Dermis microvascular lymphatic vessel endothelial cell (primary cell): ENCODE measurements at regions not wholly inside any gene's neighbourhood (a gene's known extent, or its start where the extent isn't known, plus 50 kb on each side); places are given as distances from the start of the nearest gene placed in this dataset.
"Not testable (repeated sequence)": the region's sequence is repeated elsewhere in the genome, so short reads cannot be mapped to it uniquely, and the experiment has no call there.

ENCODE experiments used
- DNase-seq, 2 donors: peaks; one replicate each; pipeline versions ENCODE4 v3.0.0 to v3.0.0-alpha.2; 2010; ENCODE audit warnings: low read depth in 2 of 2

DNA sequence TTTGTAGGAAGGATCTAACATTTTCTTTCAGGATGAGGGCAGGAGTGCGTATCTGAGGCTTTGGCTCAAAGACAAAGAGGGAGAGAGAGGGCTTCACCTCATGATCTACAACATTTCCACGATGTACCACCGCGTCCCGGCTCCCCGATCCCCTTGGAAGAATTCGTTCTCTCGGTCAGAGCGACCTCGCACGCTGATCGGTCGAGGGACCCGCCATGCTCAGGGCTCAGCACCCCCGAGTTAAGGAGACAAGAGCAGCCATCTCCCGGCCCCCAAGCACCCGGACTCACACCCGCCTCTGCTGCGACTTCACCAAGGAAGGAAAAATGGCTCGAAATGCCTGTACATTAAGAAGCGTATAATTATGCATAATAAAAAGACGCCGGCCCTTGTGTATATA is 89.5 kb upstream of the RPL38 start:
- DNase-seq: no peak

DNA sequence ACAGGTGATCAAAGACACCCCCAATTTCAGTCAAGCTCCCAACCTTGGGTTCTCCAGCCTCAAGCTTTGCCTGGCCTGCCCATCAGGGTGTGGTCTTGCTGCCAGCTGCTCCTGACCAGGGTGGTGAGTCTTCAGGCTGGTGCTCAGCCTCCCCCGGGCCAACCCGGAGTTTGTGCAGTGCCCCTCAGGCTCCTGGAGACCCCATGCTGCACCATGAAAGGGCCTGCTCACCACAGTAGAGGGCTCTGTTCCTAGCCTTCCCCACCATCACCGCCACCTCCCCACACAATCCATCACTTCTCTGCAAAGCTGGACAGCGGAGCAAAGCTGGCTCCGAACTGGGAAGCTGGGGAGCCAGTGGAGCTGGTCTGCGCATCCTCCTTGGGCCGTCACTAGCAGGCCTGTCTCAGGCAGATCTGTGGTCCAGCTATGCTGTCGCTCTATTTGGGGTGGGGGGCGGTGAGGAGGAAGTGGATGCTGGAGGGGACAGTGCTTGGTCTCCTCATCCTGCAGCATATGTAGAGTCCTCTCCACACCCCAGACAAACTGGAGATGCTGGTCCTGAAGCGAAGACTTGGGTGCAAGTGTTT is 88.5 kb upstream of the RPL38 start:
- no peak for DNase-seq

DNA sequence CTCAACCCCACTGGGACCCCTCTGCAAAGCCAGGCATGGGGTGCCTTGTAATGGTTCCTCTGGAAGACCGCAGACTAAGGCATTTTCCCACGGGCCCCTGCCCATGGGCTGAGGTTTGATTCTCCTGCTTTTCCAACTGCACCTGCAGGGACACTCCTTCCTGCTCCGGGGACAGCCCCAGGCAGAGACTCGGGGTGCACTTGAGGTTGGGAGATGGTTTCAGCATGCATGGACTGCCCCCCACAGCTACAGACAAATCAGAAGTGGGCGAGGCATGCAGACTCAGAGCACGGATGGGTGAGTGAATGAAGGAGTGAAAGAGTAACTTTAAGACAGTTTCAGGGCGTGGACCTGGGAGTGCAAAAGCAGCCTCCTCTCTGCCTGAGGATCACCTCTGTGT is 87.9 kb upstream of the RPL38 start:
- DNase-seq: no peak

DNA sequence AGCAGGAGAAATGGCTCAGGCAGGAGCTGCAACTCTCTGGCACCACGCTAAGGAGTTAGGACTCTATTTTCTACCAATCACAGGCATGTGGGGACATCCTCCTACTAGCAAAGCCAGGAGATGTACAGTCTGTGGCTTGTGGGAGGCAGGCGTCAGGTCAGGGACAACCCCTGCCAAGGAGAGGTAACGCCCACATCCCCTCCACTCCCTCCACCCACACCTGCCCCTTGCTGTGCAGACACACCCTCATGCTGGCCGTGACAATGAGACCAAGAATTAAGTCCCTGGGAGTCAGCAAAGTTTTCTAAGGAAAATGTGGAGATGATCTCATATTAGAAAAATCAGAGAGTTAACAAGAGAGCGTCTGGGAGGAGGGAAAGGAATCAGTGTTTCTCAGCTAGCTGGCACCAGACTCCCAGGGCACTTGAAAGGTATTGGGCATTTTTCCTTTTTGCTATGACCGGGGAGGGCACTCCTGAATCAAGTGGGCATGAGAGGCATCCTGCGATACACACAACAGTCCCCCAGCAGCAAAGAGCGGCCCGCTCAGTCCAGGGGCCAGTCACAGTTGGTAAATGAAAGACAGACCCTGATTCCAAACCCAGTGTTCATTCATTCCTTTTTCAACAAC is 87.3 kb upstream of the RPL38 start:
- DNase-seq: no peak

DNA sequence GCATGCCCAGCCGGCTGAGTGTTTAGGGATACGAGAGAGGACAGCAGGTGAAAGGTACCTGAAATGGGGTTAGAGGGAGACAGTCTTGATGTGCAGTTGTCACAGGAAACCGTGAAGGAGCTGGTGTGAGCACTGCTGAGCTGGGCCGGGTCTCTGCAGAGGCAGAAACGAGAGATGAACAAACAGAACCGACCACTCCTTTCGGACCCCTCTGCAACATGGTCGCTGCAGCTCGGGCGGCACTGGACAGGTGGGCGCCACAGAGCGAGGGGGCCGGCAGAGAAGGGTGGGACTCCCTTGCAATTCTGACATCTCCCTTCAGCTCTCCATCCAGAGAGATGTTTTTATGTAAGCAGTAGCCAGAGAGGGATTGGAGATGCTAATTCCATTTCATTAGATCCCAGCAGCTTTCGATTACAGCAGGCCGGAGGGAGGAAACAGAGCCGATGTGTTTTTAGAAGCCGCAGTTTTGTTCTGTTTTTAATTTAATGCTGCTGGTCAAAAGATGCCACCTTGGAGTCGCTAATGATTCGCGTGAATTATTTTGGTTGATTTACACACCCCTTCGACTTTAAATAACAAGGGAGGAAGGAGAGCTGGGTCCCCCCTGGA is 86.3 kb upstream of the RPL38 start:
- no peak for DNase-seq

DNA sequence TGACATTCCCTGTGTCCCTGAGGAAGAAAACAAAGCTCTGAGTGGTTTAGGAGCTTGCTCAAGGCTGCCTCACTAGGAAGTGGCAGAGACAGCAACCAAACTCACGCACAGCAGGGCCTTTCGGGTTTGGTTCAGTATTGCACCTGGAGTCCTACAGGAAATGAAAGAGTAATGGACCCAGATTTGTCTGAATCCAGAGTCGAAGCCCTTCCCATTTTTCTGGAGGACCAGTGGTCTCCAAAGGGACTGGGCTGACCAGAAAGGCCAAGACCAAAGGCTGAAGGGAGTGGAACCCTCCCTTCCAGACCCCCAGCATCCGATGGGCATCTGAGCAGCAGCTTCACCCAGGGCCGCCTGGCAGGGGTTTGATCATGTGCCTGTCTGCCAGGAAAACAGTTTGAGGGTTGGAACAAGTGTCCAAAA is 85.5 kb upstream of the RPL38 start:
- no peak for DNase-seq

DNA sequence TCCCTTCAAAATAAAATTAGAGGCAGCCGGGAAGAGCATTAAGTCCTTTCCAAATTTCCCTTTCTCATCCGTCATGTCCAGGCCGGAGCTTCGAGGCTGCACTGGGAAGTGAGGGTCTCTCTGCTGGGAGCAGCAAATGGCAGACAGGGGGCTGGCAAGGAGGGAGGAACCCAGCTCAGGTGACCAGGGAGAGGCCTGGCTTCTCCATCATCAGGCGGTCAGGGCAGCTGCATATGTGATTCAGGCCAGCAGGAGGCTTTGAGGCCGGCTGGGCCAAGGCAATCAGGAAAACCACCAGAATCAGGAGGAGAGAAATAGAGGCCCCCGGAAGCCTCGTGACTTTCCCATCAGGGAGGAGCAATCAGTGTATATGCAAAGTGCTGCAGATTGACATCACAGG is 85.0 kb upstream of the RPL38 start:
- no peak for DNase-seq

DNA sequence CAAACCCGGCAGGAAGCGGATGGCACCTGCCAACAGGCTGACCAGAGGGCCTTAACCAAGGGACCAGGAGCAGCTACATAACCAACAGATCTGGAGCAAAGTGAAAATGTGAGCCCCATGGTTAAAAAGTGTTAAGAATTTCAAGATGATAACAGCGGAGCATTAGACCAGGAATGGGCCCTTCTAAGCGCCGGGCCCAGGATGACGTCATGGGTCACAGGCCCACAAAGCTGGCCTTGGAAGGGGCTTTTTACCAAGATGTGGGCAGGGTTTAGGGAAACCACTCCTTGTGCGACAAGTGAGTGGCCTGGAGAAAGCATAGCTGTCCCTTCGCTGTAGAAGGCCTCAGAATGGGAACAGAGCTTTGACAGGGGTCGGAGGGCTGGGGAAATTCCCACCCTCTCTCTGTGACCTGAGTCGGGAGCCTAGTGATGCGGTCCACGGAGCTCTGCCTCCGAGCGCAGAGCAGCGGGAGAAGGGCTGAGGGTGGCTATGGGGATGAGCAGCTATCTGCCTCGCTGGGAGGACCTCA is 84.4 kb upstream of the RPL38 start:
- DNase-seq: no peak

DNA sequence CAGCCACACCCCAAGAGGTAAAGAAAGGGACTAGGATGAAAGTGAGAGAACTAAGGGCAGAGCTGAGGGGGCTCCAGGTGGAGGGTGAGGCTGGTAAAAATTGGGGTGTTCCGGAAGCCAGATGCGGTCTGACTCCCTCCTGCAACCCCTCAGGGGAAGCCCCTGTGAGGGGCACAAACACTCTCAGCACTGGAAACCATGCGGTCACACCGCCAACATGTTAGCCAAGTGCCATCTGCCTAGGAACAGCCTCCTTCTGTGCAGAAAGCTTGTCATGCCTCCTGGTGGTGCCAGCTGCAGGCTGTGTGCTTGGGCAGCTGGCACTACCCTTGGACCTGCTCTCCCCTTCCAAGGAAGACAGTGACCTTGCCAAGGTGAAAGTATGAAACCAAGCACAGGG is 83.5 kb upstream of the RPL38 start:
- no peak for DNase-seq

DNA sequence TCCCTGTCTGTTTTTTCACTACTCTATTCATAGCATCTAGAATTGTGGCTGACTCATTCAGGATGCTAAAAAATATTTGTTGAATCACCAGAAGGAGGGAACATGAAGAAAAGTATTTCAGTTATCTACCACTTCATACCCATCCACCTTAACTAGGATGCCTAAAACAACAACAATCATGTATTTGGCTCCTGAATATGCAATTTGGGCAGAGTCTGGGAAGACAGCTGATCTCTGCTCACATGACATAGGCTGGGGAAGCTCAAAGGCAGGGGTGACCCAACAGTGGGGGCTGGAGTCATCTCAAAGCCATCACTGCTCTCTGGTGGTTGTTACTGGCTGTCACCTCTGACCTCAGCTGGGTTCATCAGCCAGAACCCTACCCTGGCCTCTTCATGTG is 80.1 kb upstream of the RPL38 start:
- DNase-seq: no peak

DNA sequence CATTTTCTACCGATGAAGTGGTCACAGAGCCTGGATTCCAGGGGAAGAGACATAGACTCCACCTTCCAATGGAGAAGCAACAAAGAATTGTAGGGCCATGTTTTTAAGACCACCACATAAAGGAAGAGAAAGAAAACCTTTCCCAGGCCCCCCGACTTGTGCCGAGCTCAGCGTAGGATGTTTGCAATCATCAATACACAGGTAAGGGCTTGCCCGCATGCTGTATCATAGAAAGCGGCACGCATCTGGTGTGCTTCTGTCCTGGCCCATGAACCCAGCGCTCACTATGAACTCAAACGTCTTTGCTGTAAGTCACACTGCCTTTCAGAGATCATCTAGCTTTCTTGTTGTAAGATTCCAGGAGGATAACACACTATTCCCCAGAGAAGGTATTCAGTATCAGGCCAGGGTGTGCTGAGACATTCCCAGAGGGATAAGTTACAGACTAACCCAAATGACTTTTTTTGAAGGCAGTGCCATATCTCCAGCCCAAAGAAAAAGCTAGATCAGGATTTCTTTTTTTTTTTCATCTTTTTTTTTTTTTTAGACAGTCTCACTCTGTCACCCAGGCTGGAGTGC is 79.5 kb upstream of the RPL38 start:
- no peak for DNase-seq

DNA sequence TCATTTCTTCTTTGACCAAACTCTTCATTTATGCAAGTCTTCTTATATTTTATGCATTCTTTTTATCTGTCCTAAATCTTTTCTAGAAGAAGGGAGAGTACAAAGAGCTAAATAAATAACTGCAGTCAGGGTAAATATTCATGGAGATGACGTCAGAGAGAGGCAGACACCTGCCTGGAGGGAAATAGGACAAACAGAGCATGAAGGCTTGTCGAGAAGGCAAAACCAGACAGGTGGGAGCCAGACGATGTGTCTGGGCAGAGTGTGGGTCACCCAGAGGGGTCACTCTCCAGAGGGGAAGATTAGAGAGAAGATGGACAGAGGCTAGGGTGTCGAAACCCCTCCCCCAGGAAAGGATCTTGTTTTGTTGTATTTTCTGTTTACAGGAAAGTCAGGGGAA is 78.3 kb upstream of the RPL38 start:
- no peak for DNase-seq

DNA sequence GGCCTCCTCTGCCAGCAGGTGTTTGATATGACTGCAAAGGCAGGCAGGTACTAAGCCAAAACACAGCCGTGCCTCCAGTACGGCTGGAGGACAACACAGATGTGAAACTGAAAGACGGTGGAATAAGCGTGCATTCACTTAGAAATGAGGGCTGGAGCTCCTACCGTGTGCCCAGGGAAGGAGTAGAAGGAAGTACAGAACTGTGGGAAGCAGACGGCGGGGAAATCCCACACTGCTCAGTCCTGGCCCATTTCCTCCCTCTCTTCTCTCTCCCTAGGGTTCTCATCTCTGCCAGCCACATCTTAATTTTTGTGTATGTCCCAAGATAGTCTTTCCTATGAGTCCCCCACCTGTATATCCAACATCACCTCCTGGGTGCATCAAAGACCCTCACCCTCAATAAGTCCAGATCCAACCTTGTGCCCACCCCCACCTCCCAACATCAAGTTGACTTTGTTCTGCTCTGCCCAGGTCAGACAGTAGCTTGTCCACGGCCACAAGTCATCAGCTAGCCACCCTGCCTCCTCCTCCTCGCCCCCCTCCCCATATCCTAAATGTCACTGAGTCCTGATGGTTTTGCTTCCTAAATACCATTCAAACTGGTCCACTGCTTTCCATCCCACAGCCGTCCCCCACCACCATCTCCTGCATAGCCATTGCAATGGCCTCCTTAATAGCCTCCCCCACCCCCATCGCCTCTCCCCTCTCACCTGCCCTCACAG is 77.1 kb upstream of the RPL38 start:
- DNase-seq: no peak

DNA sequence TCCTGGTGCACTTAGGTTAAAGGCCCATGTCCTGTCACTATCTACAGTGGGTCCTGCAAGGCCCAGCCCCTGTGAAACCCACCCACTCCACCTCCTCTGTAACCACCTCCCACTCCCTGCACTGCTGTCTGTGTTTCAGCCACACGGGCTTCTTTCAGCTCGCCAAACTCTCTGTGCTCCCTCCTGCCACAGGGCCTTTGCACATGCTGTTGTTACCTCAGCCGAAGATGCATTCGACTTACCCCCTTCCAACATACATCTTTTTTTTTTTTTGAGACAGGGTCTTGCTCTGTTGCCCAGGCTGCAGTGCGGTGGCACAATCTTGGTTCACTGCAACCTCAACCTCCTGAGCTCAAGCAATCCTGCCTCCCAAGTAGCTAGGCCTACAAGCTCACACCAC is 76.5 kb upstream of the RPL38 start:
- no peak for DNase-seq

DNA sequence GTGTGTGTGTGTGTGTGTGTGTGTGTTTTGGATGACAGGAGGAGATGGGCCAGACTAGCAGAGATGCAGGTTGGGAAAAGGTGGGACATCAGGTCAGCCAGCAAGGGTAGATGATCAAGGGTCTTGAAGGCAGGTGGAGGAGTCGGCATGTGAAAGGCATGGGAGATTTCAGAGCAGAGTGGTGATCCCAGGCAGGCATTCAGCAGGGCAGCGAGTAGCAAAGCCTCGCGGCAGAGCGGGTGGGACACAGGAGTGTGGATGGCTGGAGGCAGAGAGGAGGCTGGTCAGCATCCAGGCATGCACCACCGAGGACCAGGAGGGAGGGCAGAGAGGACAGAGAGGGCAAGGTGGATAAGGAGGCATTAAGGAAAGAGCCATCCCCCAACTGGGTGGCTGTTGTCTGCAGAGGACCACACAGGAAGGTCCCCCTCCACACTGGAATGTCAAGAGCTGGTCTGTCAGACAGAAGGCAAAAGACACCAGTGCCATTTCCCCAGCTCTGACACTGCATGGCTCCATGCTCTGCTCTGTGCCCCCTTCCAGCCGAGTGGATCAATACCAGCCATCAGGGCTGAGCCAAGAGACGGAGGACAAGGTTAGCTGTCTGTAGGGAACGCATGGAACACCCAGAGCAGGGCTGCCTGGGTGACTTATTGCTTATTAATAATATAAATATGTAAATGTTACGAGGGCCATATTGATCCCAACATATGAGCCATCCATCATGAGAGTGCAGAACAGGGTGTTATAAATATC is 74.8 kb upstream of the RPL38 start:
- DNase-seq: no peak

DNA sequence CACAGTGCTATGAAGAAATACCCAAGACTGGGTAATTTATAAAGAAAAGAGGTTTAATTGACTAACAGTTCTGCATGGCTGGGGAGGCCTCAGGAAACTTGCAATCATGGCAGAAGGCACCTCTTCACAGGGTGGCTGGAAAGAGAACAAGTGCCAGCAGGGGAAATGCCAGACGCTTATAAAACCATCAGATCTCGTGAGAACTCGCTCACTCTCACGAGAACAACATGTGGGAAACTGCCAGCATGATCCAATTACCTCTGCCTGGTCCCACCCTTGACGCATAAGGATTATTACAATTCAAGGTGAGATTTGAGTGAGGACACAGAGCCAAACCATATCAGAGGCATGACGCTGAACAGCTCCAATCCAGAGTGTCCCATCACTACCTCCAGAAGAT is 73.7 kb upstream of the RPL38 start:
- DNase-seq: not testable (repeated sequence)

DNA sequence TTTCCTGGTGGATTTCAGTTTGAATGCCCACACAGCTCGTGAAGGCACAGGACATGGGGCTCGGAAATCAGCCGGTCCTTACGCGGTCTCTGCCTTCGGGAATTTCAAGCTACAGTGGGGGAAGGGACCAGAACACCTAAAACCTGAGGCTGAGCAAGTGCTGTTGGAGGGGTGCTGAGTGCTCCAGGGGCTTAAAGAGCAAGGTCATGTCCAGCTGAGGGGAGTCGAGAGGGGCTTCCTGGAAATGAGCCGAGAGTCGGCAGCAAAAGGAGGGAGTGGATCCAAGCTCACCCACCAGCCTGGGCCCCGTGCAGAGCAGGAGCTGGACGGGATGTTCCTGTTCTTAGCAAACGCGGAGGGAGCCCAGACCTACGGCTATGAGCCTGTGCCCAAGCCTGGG is 73.2 kb upstream of the RPL38 start:
- DNase-seq: no peak

DNA sequence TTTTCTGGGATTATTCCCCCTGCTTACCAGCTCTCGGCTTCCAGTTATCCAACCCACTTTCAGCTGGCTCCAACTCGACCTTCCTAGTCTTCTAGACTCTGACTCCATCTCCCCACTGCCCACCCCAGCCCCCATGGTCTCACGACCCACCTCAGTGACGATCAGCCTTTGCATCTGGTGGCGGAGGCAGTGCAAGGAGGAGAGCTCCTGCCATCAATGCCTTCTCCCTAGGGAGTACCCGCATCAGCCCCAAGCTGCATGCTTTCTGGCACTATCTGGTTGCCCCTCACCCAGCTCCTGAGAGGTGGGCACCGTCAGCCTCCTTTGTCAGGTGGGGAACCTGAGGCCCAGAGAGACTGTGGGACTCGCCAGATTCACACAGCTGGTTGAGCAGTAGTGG is 72.6 kb upstream of the RPL38 start:
- DNase-seq: no peak

DNA sequence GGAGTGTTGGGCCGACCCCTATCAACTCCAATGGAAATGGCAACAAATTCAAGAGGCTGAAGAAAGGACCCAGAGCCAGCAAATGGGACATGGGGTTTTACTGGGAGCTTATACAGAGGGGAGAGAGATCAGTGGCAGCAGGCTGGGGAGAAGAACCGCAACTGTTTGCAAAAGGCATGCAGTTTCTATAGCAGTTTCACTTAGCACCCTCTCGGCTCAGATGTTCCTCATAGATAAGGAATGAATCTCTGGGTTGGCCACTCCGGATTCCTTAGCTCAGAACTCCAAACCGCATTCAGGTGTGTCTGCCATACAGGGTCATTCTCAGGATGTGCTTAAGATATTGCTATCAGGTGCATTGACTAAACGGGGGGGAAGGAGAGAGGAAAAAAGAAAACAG is 71.1 kb upstream of the RPL38 start:
- DNase-seq: no peak

DNA sequence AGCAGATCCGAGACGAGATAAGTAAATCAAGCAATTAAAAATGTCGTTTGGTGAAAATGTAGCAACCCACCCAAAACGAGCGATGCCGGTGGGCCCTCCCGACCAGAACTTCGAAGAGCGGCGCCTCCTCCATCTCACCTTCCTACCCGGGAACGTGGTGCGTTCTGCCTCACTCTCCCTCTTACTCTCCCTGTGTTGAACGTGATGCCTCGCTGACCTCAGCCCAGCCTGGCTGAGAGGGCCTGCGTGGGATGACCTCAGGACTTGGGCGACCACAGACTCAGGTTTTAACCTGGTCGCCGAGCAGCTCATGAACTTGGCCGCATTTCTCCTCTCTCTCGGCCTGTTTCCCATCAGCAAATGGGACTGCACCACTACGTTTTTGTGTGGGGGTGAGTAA is 69.7 kb upstream of the RPL38 start:
- no peak for DNase-seq

DNA sequence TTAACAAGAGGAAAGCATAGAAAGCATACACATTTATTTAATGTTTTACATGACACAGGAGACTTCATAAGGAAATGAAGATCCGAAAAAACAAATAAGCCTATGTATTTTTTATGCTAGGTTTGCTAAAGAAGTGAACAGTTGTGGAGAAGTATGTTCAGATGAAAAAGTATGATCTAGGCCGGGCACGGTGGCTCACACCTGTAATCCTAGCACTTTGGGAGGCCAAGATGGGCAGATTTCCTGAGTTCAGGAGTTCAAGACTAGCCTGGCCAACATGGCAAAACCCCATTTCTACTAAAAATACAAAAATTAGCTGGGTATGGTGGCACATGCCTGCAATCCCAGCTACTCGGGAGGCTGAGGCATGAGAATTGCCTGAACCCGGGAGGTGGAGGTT is 69.2 kb upstream of the RPL38 start:
- not testable (repeated sequence) for DNase-seq

DNA sequence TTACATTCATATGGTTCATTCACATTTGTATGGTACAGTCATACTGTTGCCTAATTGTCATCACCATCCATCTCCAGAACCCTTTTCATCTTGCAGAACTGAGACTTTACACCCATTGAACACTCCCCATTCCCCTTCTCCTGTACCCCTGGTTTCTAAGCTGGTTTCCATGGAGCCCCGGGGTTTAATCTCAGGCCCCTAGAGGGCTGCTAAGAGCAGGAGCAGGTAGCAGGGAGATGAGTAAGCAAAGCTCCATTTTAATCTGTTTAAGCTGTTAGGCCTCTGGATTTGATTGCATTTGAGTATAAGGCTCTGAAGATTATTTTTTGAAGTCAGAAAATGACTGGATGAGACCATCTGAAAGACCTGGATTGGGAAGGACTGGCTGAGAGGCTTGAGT is 68.5 kb upstream of the RPL38 start:
- no peak for DNase-seq
